ENCODE measurements at regions not wholly inside any gene's neighbourhood (a gene's known extent, or its start where the extent isn't known, plus 50 kb on each side); places are given as distances from the start of the nearest gene placed in this dataset.
A peak's percentile ranks its signal among the peaks of the same experiment; 100 is the strongest.

GRCh38 chrX:36908801-36909675, 99.1 kb upstream of the FAM47C start:
- intact Hi-C loops (cut with DNase I), result no loop called here
- DNase-seq, result no peak

DNA sequence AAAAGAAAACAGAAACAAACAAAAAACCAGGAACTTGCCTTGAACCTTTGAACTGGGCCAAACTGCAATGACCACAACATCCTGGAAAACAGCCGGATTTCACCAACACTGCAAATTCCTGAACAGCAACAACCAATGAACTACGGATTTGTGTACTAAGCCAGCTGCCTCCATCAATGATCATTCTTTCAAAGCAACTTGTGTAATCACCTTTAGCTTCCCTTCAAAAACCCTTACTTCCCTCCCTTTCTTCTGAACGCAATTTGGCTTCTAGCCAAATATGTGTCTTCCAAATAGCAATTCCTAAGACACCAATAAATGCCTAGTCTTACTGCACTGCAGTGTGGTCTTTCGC, 98.5 kb upstream of the FAM47C start:
- no peak for DNase-seq
- intact Hi-C loops (cut with DNase I), result no loop called here

DNA sequence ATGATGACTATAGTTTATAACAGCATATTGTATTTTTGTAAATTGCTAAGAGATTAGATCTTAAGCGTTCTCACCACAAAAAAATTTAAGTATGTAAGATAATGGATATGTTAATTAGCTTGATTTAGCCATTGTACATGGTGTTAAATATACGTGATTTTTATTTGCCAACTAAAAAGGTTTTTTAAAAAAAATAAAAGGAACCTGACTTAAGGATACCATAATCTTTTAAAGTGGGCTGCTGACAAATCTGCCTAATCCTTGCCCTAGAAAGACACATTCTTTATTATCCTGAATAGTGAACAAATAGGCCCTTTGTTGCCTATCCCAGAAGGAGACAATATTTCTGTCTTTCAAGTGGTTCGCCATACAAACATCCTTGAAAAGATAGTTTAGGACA, 94.6 kb upstream of the FAM47C start:
- no peak for DNase-seq
- intact Hi-C loops (cut with DNase I), result no loop called here

DNA sequence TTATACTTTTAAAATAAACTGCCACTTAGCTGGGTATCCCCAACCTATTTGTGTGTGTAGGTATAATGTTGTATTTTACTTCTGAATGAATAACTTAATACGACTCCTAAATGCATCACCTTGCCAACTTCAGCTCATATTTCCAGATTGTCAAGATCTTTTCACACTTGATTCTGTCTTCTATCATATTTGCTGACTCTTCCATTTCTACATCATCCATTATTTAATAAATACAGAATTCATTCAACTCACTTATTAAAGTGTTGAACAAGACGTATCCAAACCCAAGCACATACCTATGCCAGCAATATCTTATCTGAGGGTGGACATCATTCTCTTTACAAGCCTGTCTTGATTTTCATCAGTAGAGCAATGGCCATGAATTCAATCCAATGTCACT, 91.2 kb upstream of the FAM47C start:
- intact Hi-C loops (cut with DNase I), result no loop called here

DNA sequence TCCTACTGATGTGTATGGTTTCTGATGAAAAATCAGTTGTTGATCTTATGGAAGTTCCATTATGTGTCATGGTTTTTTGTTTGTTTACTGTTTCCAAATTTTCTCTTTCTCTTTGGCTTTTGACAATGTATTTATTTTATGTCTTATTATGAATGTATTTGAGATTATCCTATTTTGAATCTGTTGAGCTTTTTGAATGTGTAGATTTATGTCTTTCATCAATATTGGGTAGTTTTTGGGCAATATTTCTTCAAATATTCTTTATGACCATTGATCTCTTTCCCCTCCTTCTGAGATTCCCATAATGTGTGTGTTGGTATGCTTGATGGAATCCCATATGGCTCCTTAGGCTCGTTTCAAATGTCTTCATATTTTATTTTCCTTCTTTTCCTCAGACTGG, 80.5 kb upstream of the FAM47C start:
- DNase-seq, result no peak
- intact Hi-C loops (cut with DNase I), result no loop called here

More for the DNA sequence above, 91.2 kb upstream of the FAM47C start:
- DNase-seq, result no peak

DNA sequence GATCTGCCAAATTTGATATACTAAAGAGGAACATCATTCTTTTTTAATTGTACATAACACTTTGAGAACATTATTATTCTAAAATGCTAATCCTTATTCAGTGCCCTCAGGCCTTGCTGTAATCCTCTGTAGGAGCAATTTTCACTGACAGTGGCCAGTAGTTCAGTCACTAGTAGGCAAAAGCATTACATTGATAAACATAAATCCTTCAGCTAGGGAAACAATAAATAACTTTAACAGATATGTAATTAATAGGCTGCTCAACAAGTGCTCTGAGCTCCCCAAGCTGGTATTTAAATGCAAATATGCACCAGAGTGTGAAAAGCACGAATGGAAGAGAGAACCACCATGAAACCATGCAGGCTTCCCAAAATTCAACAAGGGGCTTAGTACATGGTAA, 77.7 kb upstream of the FAM47C start:
- DNase-seq, result no peak
- intact Hi-C loops (cut with DNase I), result no loop called here

GRCh38 chrX:36947214-36947613, 61.0 kb upstream of the FAM47C start:
- DNase-seq, result no peak
- intact Hi-C loops (cut with DNase I), result no loop called here

- no peak for DNase-seq
- intact Hi-C loops (cut with DNase I), result no loop called here
These were observed 57.5 kb upstream of the FAM47C start for GRCh38 chrX:36950495-36951253.

DNA sequence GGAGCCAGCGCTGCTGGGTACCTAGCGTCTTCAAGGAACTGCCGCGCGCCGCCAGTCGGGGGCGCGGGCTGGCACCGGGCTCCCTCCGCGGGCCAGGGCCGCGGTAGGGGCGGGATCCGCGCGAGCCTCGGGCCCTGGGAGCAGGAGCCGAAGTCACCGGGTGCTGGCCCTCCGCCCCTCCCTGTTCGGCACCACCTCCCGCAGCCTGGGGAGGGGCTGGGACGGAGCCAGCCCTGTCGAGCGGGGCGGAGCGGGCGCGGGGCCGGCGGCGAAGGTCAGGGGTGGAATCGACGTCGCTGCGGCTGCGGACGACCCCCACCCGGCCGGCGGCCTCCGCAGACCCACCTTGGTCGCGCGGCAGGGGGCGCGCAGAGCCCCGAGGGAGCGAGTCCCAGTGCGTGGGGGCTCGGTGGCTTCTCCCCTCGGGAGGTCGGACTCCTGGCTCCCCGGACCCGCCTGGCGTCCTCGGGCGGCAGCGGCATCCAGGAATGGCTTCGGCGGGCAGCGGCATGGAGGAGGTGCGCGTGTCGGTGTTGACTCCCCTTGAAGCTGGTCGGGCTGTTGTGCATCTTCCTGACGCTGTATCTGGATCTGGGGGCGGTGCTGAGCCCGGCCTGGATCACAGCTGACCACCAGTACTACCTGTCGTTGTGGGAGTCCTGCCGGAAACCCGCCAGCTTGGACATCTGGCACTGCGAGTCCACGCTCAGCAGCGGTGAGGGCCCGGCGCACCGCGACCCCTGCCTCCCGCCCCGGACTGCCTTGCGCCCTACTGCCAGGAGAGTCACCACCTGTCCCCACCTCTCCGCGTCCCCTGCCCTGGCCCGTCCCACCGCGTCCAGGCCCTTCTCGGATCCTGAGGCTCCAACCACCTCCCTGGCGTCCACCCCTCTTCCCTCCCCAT, 50.5 kb upstream of the FAM47C start:
- intact Hi-C loops (cut with DNase I), result no loop called here
- DNase-seq, result peak in 16 of 42 donors; percentile 4 to 40 (median 16)

Measured in head of caudate nucleus (tissue), 42 donors.